GM10266 (cell line): ENCODE measurements at regions not wholly inside any gene's neighbourhood (a gene's known extent, or its start where the extent isn't known, plus 50 kb on each side); places are given as distances from the start of the nearest gene placed in this dataset.
"Not testable (repeated sequence)": the region's sequence is repeated elsewhere in the genome, so short reads cannot be mapped to it uniquely, and the experiment has no call there.

ENCODE experiments used
- DNase-seq: peaks from one replicate; pipeline ENCODE4 v3.0.0; 2012; ENCODE audit errors: extremely low spot score
- CTCF ChIP-seq: IDR thresholded peaks from 2 replicates; pipeline ENCODE4 v1.5.1; 2012; ENCODE audit warnings: mild to moderate bottlenecking, low read depth; ENCODE audit not compliant: control insufficient read depth, insufficient read depth; ENCODE audit errors: missing control alignments

DNA sequence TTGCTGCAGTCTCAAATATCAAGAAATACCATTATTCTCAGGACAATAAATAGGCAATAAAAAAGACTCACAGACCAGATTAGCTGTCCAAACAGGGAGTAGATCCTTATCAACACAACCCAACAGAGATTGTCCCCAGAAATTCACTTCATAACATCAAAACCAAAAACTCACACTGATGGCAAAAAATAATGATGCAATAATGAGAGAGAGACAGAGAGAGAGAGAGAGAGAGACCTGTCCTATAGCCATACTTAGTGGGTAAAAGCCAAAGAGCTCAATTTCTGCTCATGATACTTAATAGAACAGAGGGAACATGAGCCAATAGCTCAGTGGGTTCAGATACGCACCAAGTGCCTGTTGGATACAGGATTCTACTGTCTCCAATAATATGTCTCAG, 244.5 kb downstream of the FAM72C start:
- TF ChIP-seq CTCF, result no peak
- DNase-seq, result no peak

GRCh38 chr1:143721024-143721373, 250.8 kb downstream of the FAM72C start:
- no peak for DNase-seq
- TF ChIP-seq CTCF, result no peak

GRCh38 chr1:143720087-143721023, 251.4 kb downstream of the FAM72C start:
- no peak for DNase-seq
- no peak for TF ChIP-seq CTCF

DNA sequence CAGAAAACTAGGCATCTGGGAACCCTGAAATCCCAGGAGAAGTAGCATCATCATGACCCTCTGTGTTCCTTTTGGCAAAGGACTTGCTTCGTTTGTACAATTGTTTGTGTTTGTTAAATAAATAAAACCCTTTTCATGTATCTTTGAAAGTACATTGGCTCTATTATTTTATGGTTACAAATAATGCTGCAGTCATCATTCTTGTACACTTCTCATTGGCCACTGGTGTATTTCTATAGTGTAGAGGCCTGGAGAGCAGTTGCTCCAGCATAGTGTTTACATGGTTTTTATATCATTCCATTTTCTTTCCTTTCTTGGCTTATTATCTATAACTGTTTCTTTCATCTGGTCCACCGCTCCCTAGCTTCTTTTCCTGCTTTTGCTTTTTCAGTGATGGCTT, 253.3 kb downstream of the FAM72C start:
- no peak for DNase-seq
- TF ChIP-seq CTCF, result no peak

DNA sequence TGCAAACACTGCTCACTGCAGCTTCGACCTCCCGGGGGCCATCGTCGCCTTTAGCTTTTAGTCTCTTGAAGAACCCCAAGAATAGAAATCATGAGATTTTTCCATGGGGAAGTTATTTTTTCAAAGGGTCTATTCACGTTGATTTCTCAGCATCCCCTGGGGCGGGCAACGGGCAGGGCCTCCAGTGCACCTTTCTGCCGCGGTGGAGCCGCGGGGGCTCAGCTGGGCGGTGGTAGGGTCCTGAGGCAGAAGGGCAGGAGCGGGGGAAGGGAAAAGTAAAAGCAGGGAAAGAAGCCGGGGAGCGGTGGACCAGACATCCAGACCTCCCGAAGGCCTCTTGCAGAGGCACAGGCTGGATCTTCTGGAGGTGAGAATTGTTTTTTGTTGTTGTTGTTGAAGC, 253.8 kb downstream of the FAM72C start:
- TF ChIP-seq CTCF, result no peak
- DNase-seq, result no peak

DNA sequence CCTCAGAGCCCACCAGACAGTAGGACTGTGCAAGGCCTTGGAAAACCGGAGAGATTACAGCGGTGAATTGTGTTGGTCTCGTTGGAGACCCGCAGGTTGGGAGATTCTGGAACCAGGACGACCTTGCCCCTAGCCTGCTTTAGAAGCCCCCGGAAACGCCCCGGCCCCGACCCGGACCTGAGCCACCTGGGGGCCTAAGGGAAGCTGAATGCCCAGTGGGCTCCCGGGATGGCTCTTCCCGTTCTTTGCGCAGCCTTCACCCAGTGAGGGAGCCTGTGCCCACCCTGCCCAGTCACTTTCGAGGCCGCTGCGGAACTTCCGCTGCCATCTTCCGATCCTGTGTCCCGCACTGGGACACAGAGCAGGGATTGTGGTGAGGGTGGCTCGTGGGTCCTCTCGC, 254.4 kb downstream of the FAM72C start:
- no peak for TF ChIP-seq CTCF

DNA sequence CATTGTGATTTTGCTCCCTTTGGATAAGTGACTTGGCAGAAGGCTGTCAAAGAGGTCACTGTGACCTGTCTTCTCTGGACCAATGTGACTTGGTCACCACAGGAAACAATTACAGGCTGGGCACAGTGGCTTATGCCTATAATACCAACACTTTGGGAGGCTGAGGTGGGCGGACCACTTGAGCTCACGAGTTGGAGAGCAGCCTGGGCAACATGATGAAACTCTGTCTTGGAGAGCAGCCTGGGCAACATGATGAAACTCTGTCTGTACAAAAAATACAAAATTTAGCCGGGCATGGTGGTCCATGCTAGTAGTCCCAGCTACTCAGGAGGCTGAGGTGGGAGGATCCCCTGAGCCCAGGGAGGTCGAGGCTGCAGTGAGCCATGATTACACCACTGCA, 256.9 kb downstream of the FAM72C start:
- not testable (repeated sequence) for DNase-seq

More for the DNA sequence above, 254.4 kb downstream of the FAM72C start:
- DNase-seq, result no peak

- DNase-seq, result not testable (repeated sequence)
These were observed 262.1 kb downstream of the FAM72C start for GRCh38 chr1:143709606-143710259.

DNA sequence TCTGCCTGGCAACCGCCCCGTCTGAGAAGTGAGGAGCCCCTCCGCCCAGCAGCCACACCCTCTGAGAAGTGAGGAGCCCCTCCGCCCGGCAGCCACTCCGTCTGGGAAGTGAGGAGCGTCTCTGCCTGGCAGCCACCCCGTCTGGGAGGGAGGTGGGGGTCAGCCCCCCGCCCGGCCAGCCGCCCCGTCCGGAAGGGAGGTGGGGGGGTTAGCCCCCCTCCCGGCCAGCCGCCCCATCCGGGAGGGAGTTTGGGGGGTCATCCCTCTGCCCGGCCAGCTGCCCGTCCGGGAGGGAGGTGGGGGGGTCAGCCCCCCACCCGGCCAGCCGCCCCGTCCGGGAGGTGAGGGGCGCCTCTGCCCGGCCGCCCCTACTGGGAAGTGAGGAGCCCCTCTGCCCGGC, 269.0 kb downstream of the FAM72C start:
- DNase-seq, result not testable (repeated sequence)
